GM19324 (cell line): ENCODE measurements at regions not wholly inside any gene's neighbourhood (a gene's known extent, or its start where the extent isn't known, plus 50 kb on each side); places are given as distances from the start of the nearest gene placed in this dataset.

Experiments
- ATAC-seq: cut with Tn5 transposase; IDR thresholded peaks from one replicate; pipeline ENCODE4 v1.9.1; 2021; ENCODE audit warnings: mild to moderate bottlenecking, moderate library complexity; ENCODE audit not compliant: unreplicated experiment, low FRiP score

DNA sequence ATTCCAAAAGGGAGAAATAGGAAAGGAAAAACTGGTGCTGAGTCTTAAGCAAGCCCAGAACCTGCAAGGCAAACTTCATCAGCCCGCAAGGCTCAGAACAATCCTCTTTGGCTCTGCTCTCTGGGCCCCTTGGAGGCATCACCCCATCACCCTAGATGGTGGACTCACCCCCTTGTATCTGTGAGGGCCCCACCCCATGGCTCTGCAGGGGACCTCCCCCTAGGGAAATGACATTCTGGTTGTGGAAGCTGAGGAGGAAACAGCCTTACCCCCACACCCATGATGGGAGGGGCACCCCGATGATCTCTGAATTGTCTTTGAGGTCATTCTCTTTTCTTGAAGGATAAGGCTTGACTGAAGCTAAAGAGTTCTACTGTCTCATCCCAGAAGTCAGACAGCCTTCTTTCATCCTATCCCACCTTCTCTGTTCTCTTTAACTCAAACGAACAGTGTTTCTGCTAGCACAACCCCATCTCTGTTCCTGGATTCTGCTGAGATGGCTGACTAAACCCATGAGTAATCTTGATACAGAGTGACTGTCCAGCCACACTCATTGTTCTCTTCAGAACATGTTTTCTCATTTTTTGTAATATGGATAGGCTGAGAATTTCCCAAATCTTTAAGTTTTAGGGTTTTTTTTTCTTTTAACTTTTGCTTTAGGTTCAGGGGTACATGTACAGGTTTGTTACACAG is 492.1 kb upstream of the MYT1L start:
- no peak for ATAC-seq

DNA sequence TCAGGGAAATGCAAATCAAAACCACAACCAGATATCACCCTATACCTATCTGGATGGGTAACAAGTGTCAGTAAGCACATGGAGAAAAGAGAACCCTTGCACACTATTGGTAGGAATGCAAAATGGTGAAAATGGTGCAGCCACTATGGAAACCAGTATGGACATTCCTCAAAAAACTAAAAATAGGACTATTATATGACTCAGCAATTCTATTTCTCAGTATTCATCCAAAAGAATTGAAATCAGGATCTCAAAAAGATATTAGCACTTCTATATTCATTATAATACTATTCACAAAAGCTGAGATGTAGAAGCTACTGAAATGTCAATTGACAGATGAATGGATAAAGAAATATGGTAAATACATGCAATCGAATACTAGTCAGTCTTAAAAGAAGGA is 491.1 kb upstream of the MYT1L start:
- no peak for ATAC-seq

GRCh38 chr2:2812648-2813047 is 481.6 kb upstream of the MYT1L start:
- no peak for ATAC-seq

GRCh38 chr2:2812117-2812516 is 481.0 kb upstream of the MYT1L start:
- no peak for ATAC-seq

DNA sequence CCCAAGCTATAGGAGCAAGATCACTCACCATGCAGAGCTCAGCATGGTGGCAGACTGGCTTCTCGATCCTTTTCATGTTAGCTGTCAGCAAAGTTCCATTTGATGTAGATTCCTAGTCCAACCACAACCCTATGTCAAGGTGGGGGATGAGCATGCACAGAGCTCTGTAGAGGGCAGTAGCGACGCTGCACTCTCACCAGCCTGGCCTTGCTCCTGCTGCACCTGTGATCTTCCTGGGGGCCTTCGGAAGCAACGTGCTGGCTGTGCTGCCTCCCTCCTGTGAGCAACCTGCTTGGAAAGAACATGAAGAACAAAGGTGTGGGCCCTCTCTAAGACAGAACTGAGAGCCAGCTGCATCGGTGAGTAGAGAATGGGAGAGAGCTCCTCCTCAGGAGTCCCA is 479.4 kb upstream of the MYT1L start:
- ATAC-seq: no peak

GRCh38 chr2:2809771-2810170 is 478.7 kb upstream of the MYT1L start:
- no peak for ATAC-seq

DNA sequence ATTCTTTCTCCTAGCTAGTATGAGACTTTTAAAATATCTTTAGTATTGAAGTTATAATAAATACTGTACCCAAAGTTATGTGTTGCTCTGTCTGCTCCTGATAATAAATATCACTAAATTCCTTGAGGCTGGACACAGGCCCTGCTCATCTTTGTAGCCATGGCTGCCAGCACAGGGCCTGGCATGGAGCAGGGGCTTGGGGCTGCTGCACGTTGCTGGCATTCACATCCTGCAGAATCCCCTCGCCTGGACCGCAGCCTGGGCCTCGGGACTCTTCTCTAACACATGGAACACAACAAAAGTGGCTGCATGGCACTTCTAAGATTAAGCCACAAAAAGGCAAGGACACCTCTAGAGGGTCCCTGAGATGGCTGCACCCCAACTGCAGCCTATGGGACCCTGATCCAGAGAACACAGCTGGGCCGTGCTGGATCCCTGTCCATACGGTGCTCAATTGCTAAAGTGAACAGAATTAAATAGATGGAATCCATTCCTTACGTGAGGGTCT is 477.5 kb upstream of the MYT1L start:
- ATAC-seq: no peak

DNA sequence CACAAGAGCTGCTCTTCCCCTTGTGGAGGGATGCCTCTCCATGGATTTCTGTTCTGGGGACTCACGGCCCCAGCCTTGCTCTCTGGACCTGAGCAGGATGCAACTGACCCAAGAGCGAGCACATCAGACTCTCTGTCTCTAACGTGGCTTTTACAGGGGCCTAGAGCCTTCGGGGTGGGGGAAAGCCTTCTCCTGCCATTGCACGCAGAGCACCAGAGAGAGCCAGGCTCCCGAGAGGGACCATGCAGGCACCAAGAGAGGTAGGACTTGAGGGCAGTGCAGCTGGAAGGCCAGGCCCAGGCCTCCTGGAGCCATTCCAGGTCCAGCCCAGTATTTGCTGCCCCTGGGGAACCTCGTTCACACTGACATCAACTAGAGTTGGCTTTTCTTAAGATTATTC is 475.6 kb upstream of the MYT1L start:
- ATAC-seq: no peak

DNA sequence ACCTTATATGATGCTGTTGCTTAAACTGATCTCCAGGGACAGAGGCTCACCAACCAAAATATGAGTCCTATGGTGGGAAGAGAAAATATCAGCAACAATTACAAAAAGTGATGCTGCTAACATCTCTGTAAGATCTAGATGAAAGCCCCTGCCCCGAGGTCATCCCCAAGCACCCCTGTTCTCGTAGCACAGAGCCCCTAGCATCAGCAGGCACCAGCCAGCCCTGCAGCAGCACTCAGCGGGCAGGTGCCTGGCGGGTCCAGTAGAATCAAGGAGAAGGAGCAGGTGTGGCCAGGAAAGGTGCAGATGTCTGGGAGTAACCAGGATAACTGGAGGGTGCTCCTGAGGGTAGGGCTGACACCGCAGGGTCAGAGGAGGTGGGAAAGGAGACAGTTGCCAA is 474.2 kb upstream of the MYT1L start:
- ATAC-seq: no peak

DNA sequence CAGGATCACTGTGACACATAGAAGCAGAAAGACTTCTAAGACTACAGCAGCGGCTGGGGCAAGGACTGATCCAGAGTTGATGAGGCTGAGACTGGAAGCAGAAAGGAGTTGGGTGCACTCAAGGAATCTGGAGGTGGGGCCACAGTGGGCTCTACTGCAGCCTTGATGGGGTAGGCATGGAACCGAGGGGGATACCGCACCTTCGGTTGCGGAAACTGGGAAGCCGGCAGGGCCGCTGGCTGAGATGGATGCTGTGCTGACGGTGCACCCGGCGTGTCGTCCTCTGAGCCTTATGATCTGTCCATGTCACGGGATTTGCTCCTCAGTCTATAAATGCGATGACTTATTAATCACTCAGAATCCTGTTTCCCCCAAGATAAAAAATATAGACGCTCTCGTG is 473.5 kb upstream of the MYT1L start:
- no peak for ATAC-seq

DNA sequence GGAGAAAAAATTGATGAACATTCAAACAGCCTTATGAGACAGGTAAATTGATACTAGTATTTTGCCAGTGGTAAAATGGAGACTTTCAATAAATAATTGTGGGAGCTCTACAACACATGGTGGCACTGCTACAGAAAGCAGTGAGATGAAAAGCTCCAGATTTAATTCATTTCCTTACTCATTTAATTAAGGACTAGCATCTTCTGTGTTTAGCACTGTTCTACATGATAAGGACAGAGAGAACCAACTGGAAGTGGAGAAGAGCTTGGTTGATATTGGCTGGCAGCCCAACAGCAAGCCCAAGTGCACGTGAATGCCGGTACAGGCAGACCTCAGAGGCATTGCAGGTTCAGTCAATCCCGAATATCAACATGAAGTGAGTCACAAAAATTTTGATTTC is 470.4 kb upstream of the MYT1L start:
- no peak for ATAC-seq

DNA sequence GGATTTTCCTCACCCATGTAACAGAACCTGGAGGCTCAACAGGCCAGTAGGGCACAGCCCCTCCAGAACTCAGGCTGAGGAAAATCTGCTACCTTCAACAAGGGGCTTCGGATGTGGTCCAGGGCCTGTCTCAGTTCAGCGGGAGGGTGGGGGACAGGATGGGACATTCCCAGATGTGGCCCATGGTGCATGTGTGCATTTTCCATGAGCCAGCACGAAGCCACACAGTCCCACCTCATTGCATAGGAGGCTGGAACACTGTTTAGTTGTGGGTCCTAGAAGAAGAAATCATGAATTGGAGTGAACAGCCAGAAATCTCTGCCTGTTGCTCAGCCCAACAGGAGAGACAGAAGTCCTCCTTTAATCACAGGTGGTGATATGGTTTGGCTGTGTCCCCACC is 469.6 kb upstream of the MYT1L start:
- no peak for ATAC-seq

- no peak for ATAC-seq
Measured at GRCh38 chr2:2800001-2800400, 468.9 kb upstream of the MYT1L start.

GRCh38 chr2:2799151-2799697 is 468.1 kb upstream of the MYT1L start:
- ATAC-seq: no peak

DNA sequence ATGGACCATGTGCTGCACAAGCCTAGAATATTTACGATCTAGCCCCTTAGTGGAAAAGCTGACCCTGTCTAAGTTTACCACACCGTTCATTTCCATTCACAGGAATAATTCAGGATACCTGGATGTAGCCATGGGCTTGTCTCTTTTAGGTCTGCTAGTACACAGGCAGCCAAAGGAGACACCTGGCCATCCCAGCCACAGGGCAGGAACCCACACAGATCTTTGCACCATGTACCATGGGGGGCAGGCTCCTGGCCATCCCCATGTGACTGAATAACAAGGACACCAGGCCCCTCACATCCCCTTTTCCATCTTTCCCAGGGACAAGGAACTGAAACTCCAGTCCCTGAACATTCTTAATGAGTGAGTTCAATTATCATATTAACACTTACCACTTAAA is 467.3 kb upstream of the MYT1L start:
- ATAC-seq: no peak

- ATAC-seq: no peak
Measured at GRCh38 chr2:2797797-2798196, 466.7 kb upstream of the MYT1L start.

GRCh38 chr2:2796207-2796606 is 465.1 kb upstream of the MYT1L start:
- no peak for ATAC-seq

- ATAC-seq: no peak
Measured at GRCh38 chr2:2795438-2796091, 464.5 kb upstream of the MYT1L start.

DNA sequence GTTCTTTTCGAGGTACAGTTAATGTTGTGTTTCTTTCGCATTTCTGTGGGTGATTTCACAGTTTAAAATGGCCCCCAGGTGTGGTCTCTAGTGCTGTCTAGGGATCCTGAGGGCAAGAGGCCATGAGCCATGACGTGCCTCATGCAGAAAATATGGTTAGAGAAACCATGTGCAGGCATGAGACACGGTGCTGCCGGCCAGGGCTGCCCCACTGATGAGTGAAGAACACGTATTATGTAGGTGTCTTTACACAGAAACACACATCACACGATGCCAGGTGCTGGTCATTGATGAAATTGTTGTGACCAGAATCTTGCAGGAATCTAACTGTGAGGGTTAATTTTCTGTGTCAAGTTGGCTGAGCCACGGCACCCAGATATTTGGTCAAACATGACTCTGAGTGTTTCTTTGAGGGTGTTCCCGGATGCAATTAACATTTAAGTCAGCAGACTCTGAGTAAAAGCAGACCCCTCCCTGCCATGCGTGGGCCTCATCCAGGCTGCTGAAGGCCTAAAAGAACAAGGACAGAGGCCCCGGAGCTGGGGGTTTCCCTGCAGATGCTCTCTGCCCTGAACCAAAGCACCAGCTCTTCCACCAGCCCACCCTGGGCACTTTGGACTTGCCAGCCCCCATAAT is 463.0 kb upstream of the MYT1L start:
- ATAC-seq: no peak

- no peak for ATAC-seq
Measured at GRCh38 chr2:2793514-2793913, 462.4 kb upstream of the MYT1L start.

DNA sequence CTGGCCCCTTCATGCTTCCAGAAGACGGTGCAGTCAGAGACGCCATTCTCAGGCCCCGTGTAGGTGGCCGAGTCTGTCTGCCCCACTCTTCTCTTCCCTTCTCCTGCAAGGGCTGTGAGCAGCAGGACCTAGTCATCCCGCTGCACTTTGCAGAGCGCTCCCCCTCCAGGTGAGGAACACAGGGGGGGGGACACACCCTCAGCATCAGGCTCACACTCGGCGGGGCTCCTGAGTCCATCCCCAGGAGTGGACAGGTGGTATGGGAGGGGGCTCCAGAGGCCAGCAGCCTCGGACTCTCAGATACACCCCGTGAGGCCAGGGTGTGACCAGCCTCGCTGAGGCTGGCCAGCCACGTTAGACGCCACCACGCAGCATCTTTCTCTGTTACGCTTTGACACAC is 460.5 kb upstream of the MYT1L start:
- ATAC-seq: no peak

GRCh38 chr2:2791031-2791430 is 460.0 kb upstream of the MYT1L start:
- ATAC-seq: no peak
